Natural killer cell (primary cell): ENCODE measurements at regions not wholly inside any gene's neighbourhood (a gene's known extent, or its start where the extent isn't known, plus 50 kb on each side); places are given as distances from the start of the nearest gene placed in this dataset.

ENCODE experiments used
- ATAC-seq, 3 donors: fragments of 150-1000 bp in 2 of 3; fragments of 200-7000 bp in 1 of 3; cut with Tn5 transposase; 1 replicate in 1 of 3; 2 replicates in 2 of 3; pipeline ENCODE4 v1.10.0; 2021; ENCODE audit warnings: mild to moderate bottlenecking in 2 of 3, moderate library complexity in 2 of 3
- DNase-seq, 2 donors: peaks; one replicate each; pipeline versions ENCODE4 v3.0.0 to v3.0.0-alpha.2; 2013 to 2021; ENCODE audit warnings: mixed read lengths in 1 of 2
- H3K27ac ChIP-seq: one replicate; pipeline ENCODE4 v1.5.1; 2013; ENCODE audit warnings: mild to moderate bottlenecking, low read length
- H3K27me3 ChIP-seq: one replicate; pipeline ENCODE4 v1.6.1; 2013; ENCODE audit warnings: low read length; ENCODE audit not compliant: control insufficient read depth, insufficient read depth
- H3K36me3 ChIP-seq: one replicate; pipeline ENCODE4 v1.6.1; 2013; ENCODE audit warnings: low read length; ENCODE audit not compliant: control insufficient read depth, insufficient read depth
- H3K4me1 ChIP-seq: one replicate; pipeline ENCODE4 v1.6.1; 2013; ENCODE audit warnings: low read length; ENCODE audit not compliant: control insufficient read depth, insufficient read depth
- H3K4me3 ChIP-seq: one replicate; pipeline ENCODE4 v1.5.1; 2013; ENCODE audit warnings: low read length
- H3K9me3 ChIP-seq: one replicate; pipeline ENCODE4 v1.6.1; 2013; ENCODE audit warnings: low read length; ENCODE audit not compliant: control insufficient read depth, insufficient read depth
- H3K27ac Mint-ChIP-seq, 2 donors: one replicate each; pipeline ENCODE4 v1.8.0; 2022; ENCODE audit warnings: mild to moderate bottlenecking in 2 of 2, mixed read lengths in 2 of 2, moderate library complexity in 1 of 2
- H3K27me3 Mint-ChIP-seq, 2 donors: one replicate each; pipeline ENCODE4 v1.8.0; 2022; ENCODE audit warnings: low read depth in 2 of 2, mixed read lengths in 2 of 2
- H3K36me3 Mint-ChIP-seq: one replicate; pipeline ENCODE4 v1.8.0; 2022; ENCODE audit warnings: mixed read lengths
- H3K4me1 Mint-ChIP-seq, 2 donors: one replicate each; pipeline ENCODE4 v1.8.0; 2022; ENCODE audit warnings: mixed read lengths in 2 of 2
- H3K4me3 Mint-ChIP-seq: one replicate; pipeline ENCODE4 v1.8.0; 2022; ENCODE audit warnings: mild to moderate bottlenecking, moderate library complexity, mixed read lengths
- H3K9me3 Mint-ChIP-seq, 2 donors: one replicate each; pipeline ENCODE4 v1.8.0; 2022; ENCODE audit warnings: mixed read lengths in 2 of 2
- WGBS: methylation state at CpG from one replicate; pipeline ENCODE4 v1.1.7; 2013; ENCODE audit warnings: missing lambda C conversion rate; ENCODE audit not compliant: insufficient coverage; 5-methylcytosine and 5-hydroxymethylcytosine counted together
- intact Hi-C: fragments of 100-400 bp; cut with micrococcal nuclease; formaldehyde crosslinking; loops from one replicate; pipeline ENCODE4 v1.14.2; 2022
- TF ChIP-seq, protein P1 (sequence below): fragments of 200-600 bp; IDR thresholded peaks from one replicate; pipeline ENCODE4 v1.8.0; 2022; ENCODE audit warnings: antibody characterized with exemption

DNA sequence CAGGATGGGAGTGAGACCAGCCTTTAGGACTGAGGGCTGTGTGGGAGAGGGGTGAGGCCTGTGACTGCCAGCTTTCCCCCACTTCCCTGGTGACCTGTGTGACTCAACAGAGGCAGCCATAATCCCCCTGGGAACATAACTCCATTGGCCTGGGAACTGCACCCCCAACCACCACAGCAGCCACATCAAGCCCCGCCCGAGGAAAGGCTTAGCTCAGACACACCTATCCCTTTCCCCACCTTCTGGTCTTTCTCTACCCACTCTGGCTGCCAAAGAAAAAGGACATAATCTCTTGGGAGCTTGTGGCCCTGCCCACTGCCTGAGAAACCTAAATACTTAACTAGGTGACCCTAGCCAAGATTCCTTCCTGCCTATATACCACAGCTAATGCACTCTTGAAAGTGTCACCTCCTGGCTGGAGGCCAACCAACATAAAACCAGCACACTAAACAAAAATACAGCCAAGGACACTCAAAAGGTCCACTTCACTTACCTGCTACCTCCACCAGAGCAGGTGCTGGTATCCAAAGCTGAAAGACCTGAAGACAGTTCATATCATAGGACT, 406.6 kb upstream of the CAMK1G start:
- no peaks in the 10 kb centered on the region for H3K36me3 ChIP-seq
- Mint-ChIP-seq H3K27me3 (no peaks in the 10 kb centered on the region), H3K27ac (no peak overlapping the region), H3K4me1 (no peaks in the 10 kb centered on the region), H3K36me3 (no peaks in the 10 kb centered on the region), H3K9me3 (peaks cover 5 to 9% of the 10 kb centered on the region in 2 donors), H3K4me3 (no peak overlapping the region)
- DNase-seq, result no peak
- peaks cover 14% of the 10 kb centered on the region for H3K9me3 ChIP-seq
- TF ChIP-seq, protein P1, sequence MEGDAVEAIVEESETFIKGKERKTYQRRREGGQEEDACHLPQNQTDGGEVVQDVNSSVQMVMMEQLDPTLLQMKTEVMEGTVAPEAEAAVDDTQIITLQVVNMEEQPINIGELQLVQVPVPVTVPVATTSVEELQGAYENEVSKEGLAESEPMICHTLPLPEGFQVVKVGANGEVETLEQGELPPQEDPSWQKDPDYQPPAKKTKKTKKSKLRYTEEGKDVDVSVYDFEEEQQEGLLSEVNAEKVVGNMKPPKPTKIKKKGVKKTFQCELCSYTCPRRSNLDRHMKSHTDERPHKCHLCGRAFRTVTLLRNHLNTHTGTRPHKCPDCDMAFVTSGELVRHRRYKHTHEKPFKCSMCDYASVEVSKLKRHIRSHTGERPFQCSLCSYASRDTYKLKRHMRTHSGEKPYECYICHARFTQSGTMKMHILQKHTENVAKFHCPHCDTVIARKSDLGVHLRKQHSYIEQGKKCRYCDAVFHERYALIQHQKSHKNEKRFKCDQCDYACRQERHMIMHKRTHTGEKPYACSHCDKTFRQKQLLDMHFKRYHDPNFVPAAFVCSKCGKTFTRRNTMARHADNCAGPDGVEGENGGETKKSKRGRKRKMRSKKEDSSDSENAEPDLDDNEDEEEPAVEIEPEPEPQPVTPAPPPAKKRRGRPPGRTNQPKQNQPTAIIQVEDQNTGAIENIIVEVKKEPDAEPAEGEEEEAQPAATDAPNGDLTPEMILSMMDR, result no peak
- intact Hi-C loops, result no loop called here
- H3K27ac ChIP-seq, result no peak overlapping the region
- H3K4me1 ChIP-seq, result no peaks in the 10 kb centered on the region
- no peak for ATAC-seq
- 92% methylated on average over 2 of the region's 2 CpGs for WGBS
- no peak overlapping the region for H3K4me3 ChIP-seq
- no peaks in the 10 kb centered on the region for H3K27me3 ChIP-seq

DNA sequence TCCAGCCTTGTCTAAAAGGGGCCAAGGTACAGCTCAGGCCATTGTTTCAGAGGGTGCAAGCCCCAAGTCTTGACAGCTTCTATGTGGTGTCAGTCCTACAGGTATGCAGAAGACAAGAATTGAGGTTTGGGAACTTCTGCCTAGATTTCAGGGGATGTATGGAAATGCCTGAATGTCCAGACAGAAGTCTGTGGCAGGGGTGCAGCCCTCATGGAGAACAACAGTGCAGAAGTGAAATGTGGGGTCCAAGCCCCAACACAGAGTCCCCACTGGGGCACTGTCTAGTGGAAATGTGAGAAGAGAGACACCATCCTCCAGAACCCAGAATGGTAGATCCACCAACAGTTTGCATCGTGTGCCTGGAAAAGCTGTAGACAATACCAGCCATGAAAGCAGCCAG, 400.3 kb upstream of the CAMK1G start:
- no peaks in the 10 kb centered on the region for H3K27me3 ChIP-seq
- Mint-ChIP-seq H3K9me3 (peaks cover 5 to 13% of the 10 kb centered on the region in 2 donors), H3K4me1 (no peaks in the 10 kb centered on the region), H3K27ac (no peak overlapping the region), H3K27me3 (no peaks in the 10 kb centered on the region), H3K36me3 (no peaks in the 10 kb centered on the region), H3K4me3 (no peak overlapping the region)
- TF ChIP-seq, protein P1, result no peak
- DNase-seq (no peak), ATAC-seq (no peak)
- no peaks in the 10 kb centered on the region for H3K4me1 ChIP-seq
- H3K4me3 ChIP-seq, result no peak overlapping the region
- H3K9me3 ChIP-seq, result no peaks in the 10 kb centered on the region
- 67% methylated on average over 1 of the region's 1 CpG for WGBS
- H3K36me3 ChIP-seq, result no peaks in the 10 kb centered on the region
- intact Hi-C loops, result no loop called here
- no peak overlapping the region for H3K27ac ChIP-seq

DNA sequence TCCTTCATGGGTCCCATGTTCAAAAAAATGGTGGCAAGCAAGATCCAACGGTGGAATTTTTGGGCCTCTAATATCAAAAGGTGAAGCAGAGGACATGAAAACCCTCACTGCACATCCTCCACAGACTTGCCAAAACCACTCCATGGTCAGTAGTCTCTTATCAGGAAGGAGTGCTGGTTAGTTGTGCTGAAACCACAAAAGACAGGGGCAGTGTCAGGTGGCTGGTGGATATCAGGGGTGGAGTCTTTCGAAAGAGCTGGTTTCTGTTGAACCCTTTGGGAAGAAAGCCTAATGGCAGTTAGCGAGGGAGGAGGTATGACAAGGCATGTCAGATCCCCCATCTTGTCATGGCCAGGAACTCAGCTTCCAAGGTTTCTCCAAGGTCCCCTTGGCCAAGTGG, 395.9 kb upstream of the CAMK1G start:
- H3K27me3 Mint-ChIP-seq, result no peaks in the 10 kb centered on the region
- 65% methylated on average over 3 of the region's 3 CpGs for WGBS
- no peaks in the 10 kb centered on the region for H3K4me1 ChIP-seq
- ATAC-seq, result no peak
- H3K27ac Mint-ChIP-seq, result no peak overlapping the region
- peaks cover 4 to 10% of the 10 kb centered on the region in 2 donors for H3K9me3 Mint-ChIP-seq
- intact Hi-C loops, result no loop called here
- no peak for DNase-seq
- TF ChIP-seq, protein P1, result no peak
- H3K27me3 ChIP-seq, result no peaks in the 10 kb centered on the region
- H3K4me1 Mint-ChIP-seq, result no peaks in the 10 kb centered on the region
- no peak overlapping the region for H3K4me3 ChIP-seq
- no peaks in the 10 kb centered on the region for H3K9me3 ChIP-seq
- H3K36me3 ChIP-seq, result no peaks in the 10 kb centered on the region
- H3K27ac ChIP-seq, result no peak overlapping the region
- H3K36me3 Mint-ChIP-seq, result no peaks in the 10 kb centered on the region
- H3K4me3 Mint-ChIP-seq, result no peak overlapping the region

DNA sequence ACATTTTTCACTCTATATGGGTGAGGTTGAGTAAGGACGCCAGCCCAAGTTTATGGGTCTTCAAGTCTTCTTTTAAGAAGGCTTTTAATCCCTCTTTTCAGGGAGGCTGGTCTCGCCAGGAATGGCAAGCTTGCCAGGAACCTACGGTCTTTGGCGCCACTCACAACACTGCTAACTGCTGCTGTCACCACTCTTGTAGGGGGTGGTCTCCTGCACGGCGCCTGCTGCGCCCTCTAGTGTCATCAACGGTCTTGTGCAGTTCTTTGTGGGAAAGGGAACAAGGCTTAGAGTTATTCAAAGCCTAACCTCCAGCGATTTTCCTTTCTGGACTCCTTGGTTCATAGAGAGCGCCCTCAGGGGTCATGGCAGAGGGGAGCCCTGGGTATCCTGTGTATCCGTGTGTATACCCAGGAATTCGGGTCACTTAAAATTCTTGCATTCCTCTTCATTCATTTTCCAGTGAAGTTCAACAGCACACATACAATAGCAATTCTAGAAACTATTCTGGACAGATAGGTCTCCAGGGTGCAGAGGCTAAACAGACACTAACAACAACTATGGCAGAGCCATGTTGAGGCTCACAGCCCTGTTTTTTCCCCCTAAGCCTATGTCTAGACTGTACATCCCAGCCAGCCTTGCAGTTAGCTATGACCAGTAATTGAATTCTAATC, 392.8 kb upstream of the CAMK1G start:
- Mint-ChIP-seq H3K4me1 (no peaks in the 10 kb centered on the region), H3K36me3 (peaks cover under 1% of the 10 kb centered on the region), H3K4me3 (no peak overlapping the region), H3K9me3 (peaks cover 2 to 3% of the 10 kb centered on the region in 2 donors), H3K27ac (no peak overlapping the region), H3K27me3 (no peaks in the 10 kb centered on the region)
- no peak overlapping the region for H3K4me3 ChIP-seq
- H3K4me1 ChIP-seq, result no peaks in the 10 kb centered on the region
- H3K27ac ChIP-seq, result no peak overlapping the region
- TF ChIP-seq, protein P1, result peak; percentile 15
- intact Hi-C loops, result no loop called here
- no peaks in the 10 kb centered on the region for H3K27me3 ChIP-seq
- DNase-seq, result peak in 1 of 2 donors; percentile 5
- no peak for ATAC-seq
- WGBS, result 17% methylated on average over 10 of the region's 12 CpGs
- peaks cover 5% of the 10 kb centered on the region for H3K9me3 ChIP-seq
- no peaks in the 10 kb centered on the region for H3K36me3 ChIP-seq
